GM12873 (cell line): ENCODE measurements at regions not wholly inside any gene's neighbourhood (a gene's known extent, or its start where the extent isn't known, plus 50 kb on each side); places are given as distances from the start of the nearest gene placed in this dataset.

Experiments used
- TF ChIP-seq, protein P1 (sequence below): IDR thresholded peaks from 2 replicates; pipeline ENCODE4 v1.5.1; 2012; ENCODE audit warnings: low read depth, mild to moderate bottlenecking, moderate library complexity, low read length, control low read depth; ENCODE audit not compliant: insufficient read depth; ENCODE audit errors: missing control alignments

DNA sequence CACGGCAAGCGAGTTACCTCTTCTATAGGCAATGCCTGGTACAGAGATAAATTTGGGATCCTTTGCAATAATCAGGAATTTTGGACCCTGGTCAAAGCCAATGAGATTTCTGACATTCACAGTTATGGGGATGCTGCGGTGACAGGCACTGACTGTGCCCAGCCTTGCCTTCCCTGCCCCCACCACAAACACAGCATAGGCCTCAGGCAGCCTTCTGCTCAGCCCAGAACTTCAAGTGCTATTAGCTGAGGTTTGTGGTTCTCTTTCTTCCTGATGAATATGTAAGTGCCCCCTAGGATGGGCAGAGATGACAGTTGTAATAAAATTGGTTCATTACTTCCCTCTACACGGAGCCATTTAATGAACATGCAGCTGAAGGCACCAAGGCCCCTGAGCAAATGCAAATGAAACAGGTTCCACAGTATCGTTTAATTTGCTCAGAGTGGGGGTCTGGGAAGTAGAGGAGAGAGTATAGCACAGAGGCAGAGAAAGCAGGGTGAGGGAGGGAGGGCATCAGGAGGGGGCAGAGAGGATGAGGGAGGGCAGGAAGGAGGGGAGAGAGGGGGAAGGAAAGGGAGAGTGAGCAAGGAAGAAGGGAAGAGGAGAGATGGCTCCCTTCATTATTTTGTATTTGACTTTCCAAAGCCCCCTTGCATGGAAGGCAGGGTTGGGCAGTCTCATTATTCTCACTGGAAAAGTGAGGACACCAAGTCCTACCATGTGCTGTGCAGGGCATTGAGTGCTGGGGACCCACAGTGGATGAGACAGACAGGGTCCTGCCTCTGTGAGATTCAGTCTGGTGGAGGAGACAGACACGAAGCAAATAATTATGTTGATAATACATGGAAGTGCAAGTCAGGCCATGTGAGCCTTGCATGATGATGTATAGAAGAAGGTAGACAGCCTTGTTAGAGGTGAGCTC, 513.0 kb downstream of the PTPRU start:
- TF ChIP-seq, protein P1, sequence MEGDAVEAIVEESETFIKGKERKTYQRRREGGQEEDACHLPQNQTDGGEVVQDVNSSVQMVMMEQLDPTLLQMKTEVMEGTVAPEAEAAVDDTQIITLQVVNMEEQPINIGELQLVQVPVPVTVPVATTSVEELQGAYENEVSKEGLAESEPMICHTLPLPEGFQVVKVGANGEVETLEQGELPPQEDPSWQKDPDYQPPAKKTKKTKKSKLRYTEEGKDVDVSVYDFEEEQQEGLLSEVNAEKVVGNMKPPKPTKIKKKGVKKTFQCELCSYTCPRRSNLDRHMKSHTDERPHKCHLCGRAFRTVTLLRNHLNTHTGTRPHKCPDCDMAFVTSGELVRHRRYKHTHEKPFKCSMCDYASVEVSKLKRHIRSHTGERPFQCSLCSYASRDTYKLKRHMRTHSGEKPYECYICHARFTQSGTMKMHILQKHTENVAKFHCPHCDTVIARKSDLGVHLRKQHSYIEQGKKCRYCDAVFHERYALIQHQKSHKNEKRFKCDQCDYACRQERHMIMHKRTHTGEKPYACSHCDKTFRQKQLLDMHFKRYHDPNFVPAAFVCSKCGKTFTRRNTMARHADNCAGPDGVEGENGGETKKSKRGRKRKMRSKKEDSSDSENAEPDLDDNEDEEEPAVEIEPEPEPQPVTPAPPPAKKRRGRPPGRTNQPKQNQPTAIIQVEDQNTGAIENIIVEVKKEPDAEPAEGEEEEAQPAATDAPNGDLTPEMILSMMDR = no peak

DNA sequence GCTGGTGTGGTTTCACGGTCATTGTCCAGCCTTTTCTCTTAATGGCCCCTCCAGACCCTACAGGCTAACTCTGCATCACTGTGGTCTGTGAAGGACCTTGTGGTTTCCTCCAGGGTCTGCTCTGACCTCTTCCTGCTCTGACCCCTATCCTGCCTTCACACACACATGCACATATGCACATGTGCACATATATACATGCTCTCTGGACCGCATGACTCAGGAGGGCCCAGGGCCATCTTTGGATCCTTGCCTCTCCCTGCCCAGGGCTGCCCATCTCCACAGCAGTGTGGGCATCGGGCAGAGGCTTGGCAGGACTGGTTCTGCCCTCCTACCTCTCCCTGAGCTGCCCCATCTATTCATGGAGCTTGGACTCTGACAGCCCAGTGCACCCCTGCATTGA, 510.9 kb downstream of the PTPRU start:
- TF ChIP-seq, protein P1 = no peak

DNA sequence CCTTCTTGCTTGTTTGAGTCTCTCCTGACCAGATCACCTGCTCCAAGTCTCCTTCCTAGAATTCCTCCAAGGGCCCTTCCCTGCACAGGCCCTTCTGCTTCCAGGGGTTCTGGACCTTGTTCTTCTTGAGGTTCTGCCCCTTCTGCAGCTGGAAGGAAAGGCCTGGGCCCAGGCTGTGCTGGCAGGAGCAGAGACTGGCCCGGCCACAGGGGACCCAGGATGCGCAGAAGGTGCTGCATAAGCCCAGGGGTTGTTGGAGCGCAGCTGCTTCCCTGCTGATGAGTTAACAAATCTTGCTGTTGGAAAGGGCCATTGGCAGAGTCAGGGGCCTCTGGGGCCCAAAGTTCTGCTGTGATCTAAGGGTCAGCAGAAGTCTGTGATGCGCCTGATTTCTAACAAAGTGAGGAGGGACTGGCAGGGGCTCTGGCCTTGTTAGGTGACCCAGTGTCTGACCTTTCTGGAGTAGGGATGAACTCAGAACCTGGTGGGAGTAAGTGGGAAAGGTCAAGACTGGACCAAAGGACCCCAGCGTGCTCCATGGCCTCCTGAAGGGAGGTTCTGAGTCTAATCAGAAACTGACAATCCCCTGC, 509.8 kb downstream of the PTPRU start:
- TF ChIP-seq, protein P1 = no peak

DNA sequence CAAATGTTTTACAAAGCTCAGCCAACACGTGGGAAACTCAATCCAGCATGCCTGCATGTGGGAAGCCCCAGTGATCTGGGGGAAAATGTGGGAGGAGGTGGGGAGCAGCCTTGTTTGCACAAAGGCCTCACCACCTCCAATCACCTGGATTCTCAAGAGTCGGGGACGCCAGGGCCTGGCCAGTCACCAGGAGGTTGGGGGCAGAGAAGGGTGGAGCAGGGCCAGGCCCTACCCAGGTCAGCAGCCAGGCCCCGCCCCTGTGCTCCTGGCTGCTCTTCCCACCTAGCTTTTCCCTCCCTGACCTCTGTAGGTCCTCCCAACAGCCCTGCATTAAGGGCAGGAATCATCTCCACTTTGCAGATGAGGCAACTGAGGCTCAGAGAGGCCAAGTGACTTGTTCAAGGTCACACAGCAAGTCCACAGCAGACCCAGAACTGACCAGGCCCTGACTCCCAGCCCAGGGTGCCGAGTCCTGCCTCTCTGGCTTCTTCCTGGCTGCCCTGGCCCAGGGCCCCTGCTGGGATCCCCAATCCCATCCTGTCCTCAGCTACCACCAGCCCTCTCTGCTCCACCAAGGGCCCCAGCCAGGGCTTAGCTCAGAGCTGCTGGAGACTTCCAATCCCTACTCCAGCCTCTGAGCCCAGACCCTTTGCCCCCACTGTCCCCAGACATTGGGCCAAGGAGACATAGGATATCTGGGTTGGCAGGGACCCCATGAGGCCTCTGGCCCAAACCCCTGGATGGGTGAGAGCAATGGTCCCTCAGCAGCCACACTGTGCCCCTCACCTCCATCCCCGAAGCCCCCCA, 508.6 kb downstream of the PTPRU start:
- TF ChIP-seq, protein P1 = no peak

DNA sequence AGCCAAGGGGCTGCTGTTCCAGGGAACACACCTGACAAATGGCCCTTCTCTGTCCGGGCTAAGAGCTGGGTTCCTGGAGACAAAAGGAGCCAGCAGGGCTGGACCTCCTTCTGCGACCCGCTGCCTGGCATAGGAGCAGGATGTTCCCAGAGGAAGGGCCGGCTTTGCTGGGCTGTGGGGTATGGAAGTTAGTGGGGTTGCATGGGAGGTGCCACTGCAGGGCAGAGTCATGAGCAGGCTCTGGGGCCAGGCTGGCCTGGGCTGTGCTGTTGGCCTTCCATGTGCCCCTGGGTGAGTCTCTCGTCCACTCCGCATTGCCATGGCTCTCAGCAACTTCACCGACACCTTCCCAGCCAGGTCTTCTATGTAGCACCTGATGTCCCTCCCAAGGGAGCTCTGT, 507.6 kb downstream of the PTPRU start:
- TF ChIP-seq, protein P1 = no peak

DNA sequence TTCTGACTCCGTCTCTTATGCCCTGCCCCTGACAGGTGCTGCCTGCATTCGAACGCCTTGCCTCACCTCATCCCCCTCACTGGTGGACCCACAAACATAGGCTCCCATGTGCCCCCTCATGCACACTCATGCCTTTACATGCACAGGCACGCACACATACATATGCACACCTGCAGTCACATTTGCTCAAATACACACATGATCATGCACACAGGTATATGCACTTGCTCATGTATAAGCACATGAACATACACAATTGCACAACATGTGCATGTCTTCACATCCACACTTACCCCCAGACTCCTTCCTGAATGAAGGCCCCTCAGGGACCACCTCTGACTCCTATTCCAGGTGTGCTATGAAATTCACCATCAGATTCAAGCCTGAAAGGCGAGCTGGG, 506.9 kb downstream of the PTPRU start:
- TF ChIP-seq, protein P1 = no peak

DNA sequence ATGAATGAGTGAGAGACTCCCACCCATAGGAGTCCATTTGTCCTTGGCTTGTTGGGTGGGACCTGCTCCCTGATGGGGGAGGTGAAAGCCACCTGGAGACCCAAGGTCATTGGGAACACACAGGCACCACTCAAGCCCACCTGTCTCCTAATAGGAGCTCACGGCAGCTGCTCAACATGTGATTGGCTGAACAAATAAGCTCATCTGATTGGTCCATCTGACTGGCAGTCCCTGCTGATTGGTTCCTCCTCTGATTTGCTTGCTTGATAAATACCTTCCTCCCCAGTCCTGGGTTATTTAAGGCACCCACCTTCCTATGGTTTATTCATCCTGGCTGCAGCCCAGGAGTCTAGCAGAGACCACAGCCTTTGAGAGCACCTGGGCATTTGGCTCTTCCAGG, 502.9 kb downstream of the PTPRU start:
- TF ChIP-seq, protein P1 = no peak
